Endothelial cell of umbilical vein (primary cell): ENCODE measurements at regions not wholly inside any gene's neighbourhood (a gene's known extent, or its start where the extent isn't known, plus 50 kb on each side); places are given as distances from the start of the nearest gene placed in this dataset.

Experiments used
- BruUV-seq: library from RNA; stranded (reverse); fragments of 400-500 nt; replicated peaks from 2 replicates; lab custom pipeline; 2021; lab: Mats Ljungman, UMichigan
- CTCF ChIA-PET: fragments of 300-600, 350-600 bp; sonication (Branson Sonifier 250); formaldehyde crosslinking; loops from one replicate; lab custom pipeline; 2021; ENCODE audit warnings: antibody characterized with exemption, inconsistent platforms; lab: Charles Lee
- POLR2A ChIA-PET: fragments of 300-600, 350-600 bp; sonication (Branson Sonifier 250); formaldehyde crosslinking; loops from one replicate; lab custom pipeline; 2021; ENCODE audit warnings: antibody characterized with exemption, inconsistent platforms; lab: Charles Lee
- DNase-seq: peaks from one replicate; pipeline ENCODE4 v3.0.0-alpha.2; 2011; ENCODE audit warnings: low read depth, low spot score
- FAIRE-seq: peaks from 2 replicates; lab custom pipeline; 2011; peaks lifted over from hg19 to GRCh38; lab: Jason Lieb, UNC
- H2AFZ ChIP-seq: 2 replicates; pipeline ENCODE4 v1.6.0; 2012; ENCODE audit warnings: low read depth, low read length, control low read depth, inconsistent platforms
- H3K27ac ChIP-seq: 2 replicates; pipeline ENCODE4 v1.5.1; 2011; ENCODE audit warnings: low read depth, mild to moderate bottlenecking, control low read depth, low read length, moderate library complexity; ENCODE audit not compliant: insufficient read depth
- H3K27me3 ChIP-seq, 2 experiments: 2 replicates each; pipeline versions ENCODE4 v1.6.0 to v1.6.1; 2011; ENCODE audit warnings: low read length in 2 of 2, mixed read lengths in 1 of 2; ENCODE audit not compliant: control insufficient read depth in 2 of 2, insufficient read depth in 2 of 2
- H3K36me3 ChIP-seq, 2 experiments: 2 replicates in 1 of 2; 3 replicates in 1 of 2; pipeline ENCODE4 v1.5.1; 2011; ENCODE audit warnings: low read length in 2 of 2, mild to moderate bottlenecking in 1 of 2, moderate library complexity in 1 of 2; ENCODE audit not compliant: control insufficient read depth in 2 of 2, insufficient read depth in 2 of 2; ENCODE audit errors: extremely low read depth in 1 of 2
- H3K4me1 ChIP-seq: 3 replicates; pipeline ENCODE4 v1.5.1; 2011; ENCODE audit warnings: mild to moderate bottlenecking, low read length; ENCODE audit not compliant: control insufficient read depth, insufficient read depth; ENCODE audit errors: extremely low read depth
- H3K4me2 ChIP-seq: 2 replicates; pipeline ENCODE4 v1.6.1; 2011; ENCODE audit warnings: low read length, control low read depth, mixed read lengths; ENCODE audit not compliant: insufficient read depth
- H3K4me3 ChIP-seq, 3 experiments: fragments of 200-600 bp in 1 of 3; sonication (generic), shearing (Covaris generic) in 1 of 3; replicated peaks in 1 of 3; 2 replicates each; pipeline ENCODE4 v1.5.1; 2011 to 2016; ENCODE audit warnings: control low read depth in 3 of 3, low read length in 3 of 3, mild to moderate bottlenecking in 2 of 3, inconsistent platforms in 1 of 3, low read depth in 1 of 3, moderate library complexity in 1 of 3; ENCODE audit not compliant: insufficient read depth in 1 of 3
- H3K79me2 ChIP-seq: 2 replicates; pipeline ENCODE4 v1.6.0; 2012; ENCODE audit warnings: low read length, inconsistent platforms; ENCODE audit not compliant: control insufficient read depth, insufficient read depth
- H3K9ac ChIP-seq: replicated peaks from 2 replicates; pipeline ENCODE3; 2011; ENCODE audit warnings: low read length, control low read depth; ENCODE audit not compliant: insufficient read depth; ENCODE audit errors: extremely low read depth
- H3K9me1 ChIP-seq: replicated peaks from 3 replicates; pipeline ENCODE4 v1.6.0; 2011; ENCODE audit warnings: mild to moderate bottlenecking, low read length; ENCODE audit not compliant: control insufficient read depth, insufficient read depth; ENCODE audit errors: extremely low read depth
- H3K9me3 ChIP-seq: replicated peaks from 2 replicates; pipeline ENCODE4 v1.5.1; 2012; ENCODE audit warnings: low read length, inconsistent platforms; ENCODE audit not compliant: control insufficient read depth, insufficient read depth
- H4K20me1 ChIP-seq: replicated peaks from 2 replicates; pipeline ENCODE3; 2011; ENCODE audit warnings: mild to moderate bottlenecking, low read length; ENCODE audit not compliant: control insufficient read depth, insufficient read depth; ENCODE audit errors: extremely low read depth
- CTCF ChIP-seq, 2 donors: IDR thresholded peaks; 1 replicate in 1 of 2; 2 replicates in 1 of 2; pipeline ENCODE4 v1.5.1; 2011; ENCODE audit warnings: low read length in 2 of 2, mild to moderate bottlenecking in 2 of 2, moderate library complexity in 2 of 2, control low read depth in 1 of 2, inconsistent platforms in 1 of 2, low read depth in 1 of 2; ENCODE audit not compliant: insufficient read depth in 1 of 2; ENCODE audit errors: extremely low read depth in 1 of 2
- EZH2 ChIP-seq: IDR thresholded peaks from 2 replicates; pipeline ENCODE4 v1.6.1; 2012; ENCODE audit warnings: borderline replicate concordance, low read depth, mild to moderate bottlenecking, moderate library complexity, low read length, inconsistent platforms; ENCODE audit not compliant: severe bottlenecking
- FOS ChIP-seq: IDR thresholded peaks from 2 replicates; pipeline ENCODE4 v1.6.1; 2011; ENCODE audit warnings: mild to moderate bottlenecking, low read length, moderate library complexity, borderline replicate concordance; ENCODE audit not compliant: insufficient read depth
- GATA2 ChIP-seq: IDR thresholded peaks from 2 replicates; pipeline ENCODE4 v1.7.0; 2011; ENCODE audit warnings: low read depth, mild to moderate bottlenecking, moderate library complexity, mixed read lengths, low read length; ENCODE audit not compliant: insufficient read length, insufficient read depth
- JUN ChIP-seq: IDR thresholded peaks from 2 replicates; pipeline ENCODE4 v1.6.1; 2011; ENCODE audit warnings: borderline replicate concordance, low read depth; ENCODE audit not compliant: insufficient read length, insufficient read depth
- MAX ChIP-seq: IDR thresholded peaks from 2 replicates; pipeline ENCODE4 v1.6.1; 2011; ENCODE audit not compliant: insufficient read depth, insufficient read length
- MYC ChIP-seq: IDR thresholded peaks from one replicate; pipeline ENCODE4 v1.6.1; 2011; ENCODE audit warnings: mild to moderate bottlenecking, low read depth, low read length
- POLR2A ChIP-seq: IDR thresholded peaks from 2 replicates; pipeline ENCODE4 v1.6.1; 2012; ENCODE audit warnings: low read depth, mild to moderate bottlenecking, control low read depth, low read length
- POLR2AphosphoS5 ChIP-seq: IDR thresholded peaks from 2 replicates; pipeline ENCODE4 v1.6.1; 2012; ENCODE audit warnings: low read depth, mild to moderate bottlenecking, control low read depth, low read length, moderate library complexity; ENCODE audit not compliant: insufficient read depth
- dilution Hi-C: fragments of 300-500 bp; cut with MboI; formaldehyde crosslinking; loops from one replicate; pipeline ENCODE4 v1.15.0; 2019; ENCODE audit warnings: low sequenced_read_pairs; ENCODE audit not compliant: extremely low pct_ligation_motif_present
- intact Hi-C: fragments of 100-400 bp; cut with micrococcal nuclease; formaldehyde crosslinking; loops from one replicate; pipeline ENCODE4 v1.10.0; 2022

- Histone ChIP-seq H3K9me3 (no peaks in the 10 kb centered on the region), H3K4me1 (no peaks in the 10 kb centered on the region), H2AFZ (no peak overlapping the region), H3K27ac (no peak overlapping the region), H3K4me3 (no peak overlapping the region), H3K36me3 (no peaks in the 10 kb centered on the region), H3K79me2 (no peaks in the 10 kb centered on the region), H3K9ac (no peak overlapping the region), H4K20me1 (no peaks in the 10 kb centered on the region), H3K9me1 (no peaks in the 10 kb centered on the region), H3K4me2 (no peak overlapping the region), H3K27me3 (peaks cover 0 to 2% of the 10 kb centered on the region in 2 experiments)
- dilution Hi-C loops (no loop called here), intact Hi-C loops (no loop called here)
- CTCF ChIA-PET = no interaction called here
- TF ChIP-seq MYC = no peak
- TF ChIP-seq POLR2A = no peak
- no peak for TF ChIP-seq JUN
- no peak for TF ChIP-seq FOS
- no peak for TF ChIP-seq MAX
- BruUV-seq = no TSS peak
- FAIRE-seq (no peak), DNase-seq (no peak)
- POLR2A ChIA-PET = no interaction called here
These were observed 141.6 kb downstream of the ALOX5 start for GRCh38 chr10:45515630-45516029.

GRCh38 chr10:45514291-45515270 lies 140.6 kb downstream of the ALOX5 start:
- H3K4me3 ChIP-seq = no peak overlapping the region
- intact Hi-C loops = no loop called here
- dilution Hi-C loops = no loop called here
- no peaks in the 10 kb centered on the region for H3K9me3 ChIP-seq
- H3K9me1 ChIP-seq = no peaks in the 10 kb centered on the region
- POLR2A ChIA-PET = no interaction called here
- H3K4me1 ChIP-seq = no peaks in the 10 kb centered on the region
- no peaks in the 10 kb centered on the region for H3K27me3 ChIP-seq
- TF ChIP-seq FOS = no peak
- no peak for TF ChIP-seq POLR2AphosphoS5
- no peak for TF ChIP-seq GATA2
- no peak for TF ChIP-seq POLR2A
- TF ChIP-seq MYC = no peak
- no peak for TF ChIP-seq EZH2
- TF ChIP-seq JUN = no peak
- TF ChIP-seq MAX = no peak
- TF ChIP-seq CTCF (IDR thresholded peaks at IDR 0.05; ENCODE audit: extremely low read depth in 1 of 2, insufficient read depth in 1 of 2, low read depth in 1 of 2, low read length in 2 of 2) = no peak
- no peak overlapping the region for H3K4me2 ChIP-seq
- no peaks in the 10 kb centered on the region for H3K79me2 ChIP-seq
- no peaks in the 10 kb centered on the region for H4K20me1 ChIP-seq
- FAIRE-seq = no peak
- no peak overlapping the region for H3K9ac ChIP-seq
- no peak overlapping the region for H3K27ac ChIP-seq
- no peaks in the 10 kb centered on the region for H3K36me3 ChIP-seq
- no peak overlapping the region for H2AFZ ChIP-seq
- no TSS peak for BruUV-seq
- CTCF ChIA-PET = no interaction called here
- no peak for DNase-seq
